ENCODE measurements at regions not wholly inside any gene's neighbourhood (a gene's known extent, or its start where the extent isn't known, plus 50 kb on each side); places are given as distances from the start of the nearest gene placed in this dataset.

DNA sequence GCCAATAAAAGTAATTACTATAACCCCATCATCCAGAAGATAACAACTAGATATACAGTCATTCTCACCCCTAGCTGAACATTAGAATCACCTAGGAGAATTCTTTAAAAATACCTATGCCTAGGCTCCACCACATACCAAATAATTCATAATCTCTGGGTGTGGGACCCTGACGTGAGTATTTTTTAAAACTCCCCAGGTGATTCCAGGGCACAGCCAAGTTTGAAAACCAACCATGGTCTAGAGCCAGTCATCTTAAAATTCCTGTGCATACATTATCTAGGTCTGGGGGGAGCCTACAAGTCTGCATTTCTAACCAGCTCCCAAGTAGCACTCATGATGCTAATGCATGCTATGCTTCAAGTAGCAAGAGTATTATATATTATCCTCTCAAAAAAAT, 281.0 kb upstream of the MTNR1B start:
- POLR2A ChIA-PET, result no interaction called here
- no peak overlapping the region for H2AFZ ChIP-seq (ENCODE audit: low read depth)
- no peak for DNase-seq
- 100% methylated on average over 1 of the region's 1 CpG for WGBS (ENCODE audit: low lambda C conversion rate)
- CTCF ChIA-PET, result interaction anchor here (1.1 kb wide), 1 partner anchor 16 kb away, joined by 3 read pairs; no protein-coding TSS in a partner anchor
- no peak overlapping the region for H3K9ac ChIP-seq
- H4K20me1 ChIP-seq (ENCODE audit: insufficient read depth), result no peaks in the 10 kb centered on the region
- H3K27me3 ChIP-seq (ENCODE audit: insufficient read depth), result no peaks in the 10 kb centered on the region
- TF ChIP-seq ZBTB33 (IDR thresholded peaks at IDR 0.05; ENCODE audit: borderline replicate concordance, low read depth) (no peak), JUND (IDR thresholded peaks at IDR 0.05) (no peak)
- H3K36me3 ChIP-seq (replicated peaks in 1 of 2; ENCODE audit: control insufficient read depth in 1 of 2, insufficient read depth in 2 of 2, low read length in 1 of 2), result no peaks in the 10 kb centered on the region
- H3K9me2 ChIP-seq, result no peaks in the 10 kb centered on the region
- no peak overlapping the region for H3K4me3 ChIP-seq (ENCODE audit: low read depth in 2 of 2, low read length in 1 of 2)
- peaks cover 0 to 2% of the 10 kb centered on the region in 2 experiments; a peak in 2 of 4 replicates for H3K4me1 ChIP-seq (ENCODE audit: control insufficient read depth in 1 of 2, insufficient read depth in 2 of 2, low read depth in 1 of 2, low read length in 1 of 2)
- H3K4me2 ChIP-seq, result no peak overlapping the region
- H3K27ac ChIP-seq (ENCODE audit: low read depth in 2 of 2, low read length in 1 of 2), result no peak overlapping the region
- no peaks in the 10 kb centered on the region for H3K79me2 ChIP-seq (ENCODE audit: insufficient read depth)
- H3F3A ChIP-seq (replicated peaks; ENCODE audit: insufficient read depth), result no peaks in the 10 kb centered on the region
- H3K9me3 ChIP-seq, result no peaks in the 10 kb centered on the region

- 49% methylated on average over 2 of the region's 2 CpGs for WGBS (ENCODE audit: low lambda C conversion rate)
- H3K9ac ChIP-seq, result no peak overlapping the region
- H4K20me1 ChIP-seq (ENCODE audit: insufficient read depth), result no peaks in the 10 kb centered on the region
- H3K4me2 ChIP-seq, result no peak overlapping the region
- ChIA-PET POLR2A (no interaction called here), CTCF (no interaction called here)
- peaks cover 0 to 3% of the 10 kb centered on the region in 2 experiments; a peak in 1 of 4 replicates for H3K4me1 ChIP-seq (ENCODE audit: control insufficient read depth in 1 of 2, insufficient read depth in 2 of 2, low read depth in 1 of 2, low read length in 1 of 2)
- TF ChIP-seq, protein P1, sequence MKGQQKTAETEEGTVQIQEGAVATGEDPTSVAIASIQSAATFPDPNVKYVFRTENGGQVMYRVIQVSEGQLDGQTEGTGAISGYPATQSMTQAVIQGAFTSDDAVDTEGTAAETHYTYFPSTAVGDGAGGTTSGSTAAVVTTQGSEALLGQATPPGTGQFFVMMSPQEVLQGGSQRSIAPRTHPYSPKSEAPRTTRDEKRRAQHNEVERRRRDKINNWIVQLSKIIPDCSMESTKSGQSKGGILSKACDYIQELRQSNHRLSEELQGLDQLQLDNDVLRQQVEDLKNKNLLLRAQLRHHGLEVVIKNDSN (IDR thresholded peaks at IDR 0.05; ENCODE audit: borderline replicate concordance, low read depth), result no peak
- TF ChIP-seq RCOR1 (IDR thresholded peaks at IDR 0.05; ENCODE audit: low read length), result no peak
- no peak for TF ChIP-seq POLR2AphosphoS5 (IDR thresholded peaks at IDR 0.05; ENCODE audit: low read depth, low read length)
- TF ChIP-seq CTCF (IDR thresholded peaks at IDR 0.05), result no peak
- TF ChIP-seq ELF1 (IDR thresholded peaks at IDR 0.05), result no peak
- no peak for TF ChIP-seq RAD21 (IDR thresholded peaks at IDR 0.05; ENCODE audit: low read length)
- TF ChIP-seq TEAD4 (IDR thresholded peaks at IDR 0.05; ENCODE audit: borderline replicate concordance, insufficient read depth), result no peak
- no peak for TF ChIP-seq CHD2 (IDR thresholded peaks at IDR 0.05; ENCODE audit: low read length, partially characterized antibody)
- no peak for TF ChIP-seq EP300 (IDR thresholded peaks at IDR 0.05; ENCODE audit: borderline replicate concordance in 1 of 2, low read depth in 1 of 2, low read length in 1 of 2)
- no peak for TF ChIP-seq GABPA (IDR thresholded peaks at IDR 0.05; ENCODE audit: low read depth)
- no peak for TF ChIP-seq IRF3 (IDR thresholded peaks at IDR 0.05; ENCODE audit: low read depth, low read length)
- TF ChIP-seq NFIC (IDR thresholded peaks at IDR 0.05; ENCODE audit: borderline replicate concordance), result no peak
- no peak for TF ChIP-seq GATA2 (CRISPR knock-in tag; IDR thresholded peaks at IDR 0.05)
- no peak for TF ChIP-seq TAF1 (IDR thresholded peaks at IDR 0.05; ENCODE audit: borderline replicate concordance, low read depth, low read length)
- H3K9me3 ChIP-seq, result no peaks in the 10 kb centered on the region
- no peaks in the 10 kb centered on the region for H3K79me2 ChIP-seq (ENCODE audit: insufficient read depth)
- no peak overlapping the region for H3K4me3 ChIP-seq (ENCODE audit: low read depth in 2 of 2, low read length in 1 of 2)
- no peaks in the 10 kb centered on the region for H3K27me3 ChIP-seq (ENCODE audit: insufficient read depth)
- DNase-seq, result no peak
- H3K9me2 ChIP-seq, result no peaks in the 10 kb centered on the region
- no peak overlapping the region for H2AFZ ChIP-seq (ENCODE audit: low read depth)
- no peaks in the 10 kb centered on the region for H3K36me3 ChIP-seq (replicated peaks in 1 of 2; ENCODE audit: control insufficient read depth in 1 of 2, insufficient read depth in 2 of 2, low read length in 1 of 2)
- H3F3A ChIP-seq (replicated peaks; ENCODE audit: insufficient read depth), result no peaks in the 10 kb centered on the region
- H3K27ac ChIP-seq (ENCODE audit: low read depth in 2 of 2, low read length in 1 of 2), result no peak overlapping the region
Measured at GRCh38 chr11:92692826-92693546, 276.5 kb upstream of the MTNR1B start.

Data from SK-N-SH (cell line).